GM12872 (cell line): ENCODE measurements at regions not wholly inside any gene's neighbourhood (a gene's known extent, or its start where the extent isn't known, plus 50 kb on each side); places are given as distances from the start of the nearest gene placed in this dataset.

ENCODE experiments used
- CTCF ChIP-seq: IDR thresholded peaks from 3 replicates; pipeline ENCODE4 v1.5.1; 2011; ENCODE audit warnings: low read depth, mild to moderate bottlenecking, low read length, moderate library complexity; ENCODE audit not compliant: insufficient read depth

- no peak for TF ChIP-seq CTCF
Observed at GRCh38 chr2:126754240-126755004, 98.5 kb downstream of the GYPC start.

GRCh38 chr2:126756125-126756524, 100.2 kb downstream of the GYPC start:
- no peak for TF ChIP-seq CTCF

GRCh38 chr2:126761256-126761980, 105.5 kb downstream of the GYPC start:
- no peak for TF ChIP-seq CTCF

- TF ChIP-seq CTCF = no peak
Observed at GRCh38 chr2:126761981-126762878, 106.3 kb downstream of the GYPC start.

GRCh38 chr2:126764686-126765265, 108.8 kb downstream of the GYPC start:
- no peak for TF ChIP-seq CTCF

- TF ChIP-seq CTCF = no peak
Observed at GRCh38 chr2:126765395-126765794, 109.4 kb downstream of the GYPC start.
